HG02623 (cell line): ENCODE measurements at regions not wholly inside any gene's neighbourhood (a gene's known extent, or its start where the extent isn't known, plus 50 kb on each side); places are given as distances from the start of the nearest gene placed in this dataset.
"Not testable (repeated sequence)": the region's sequence is repeated elsewhere in the genome, so short reads cannot be mapped to it uniquely, and the experiment has no call there.

ENCODE experiments used
- ATAC-seq: cut with Tn5 transposase; IDR thresholded peaks from one replicate; pipeline ENCODE4 v1.9.1; 2021; ENCODE audit warnings: moderate library complexity; ENCODE audit not compliant: unreplicated experiment

- no peak for ATAC-seq
Observed at GRCh38 chr6:121901432-121901831, 466.0 kb downstream of the GJA1 start.

GRCh38 chr6:121904559-121904958 is 469.1 kb downstream of the GJA1 start:
- no peak for ATAC-seq

- no peak for ATAC-seq
Observed at GRCh38 chr6:121912905-121913304, 477.5 kb downstream of the GJA1 start.

GRCh38 chr6:121917263-121917829 is 481.9 kb downstream of the GJA1 start:
- no peak for ATAC-seq

- ATAC-seq: no peak
Observed at GRCh38 chr6:121917834-121918559, 481.5 kb upstream of the HSF2 start.

GRCh38 chr6:121920616-121921015 is 478.8 kb upstream of the HSF2 start:
- no peak for ATAC-seq

- no peak for ATAC-seq
Observed at GRCh38 chr6:121925024-121925423, 474.4 kb upstream of the HSF2 start.

GRCh38 chr6:121925534-121926255 is 473.8 kb upstream of the HSF2 start:
- ATAC-seq: no peak

- no peak for ATAC-seq
Observed at GRCh38 chr6:121929301-121929700, 470.2 kb upstream of the HSF2 start.

GRCh38 chr6:121932076-121932991 is 467.1 kb upstream of the HSF2 start:
- no peak for ATAC-seq

- ATAC-seq: no peak
Observed at GRCh38 chr6:121934451-121934850, 465.0 kb upstream of the HSF2 start.

GRCh38 chr6:121940728-121941127 is 458.7 kb upstream of the HSF2 start:
- ATAC-seq: no peak

GRCh38 chr6:121944354-121944753 is 455.1 kb upstream of the HSF2 start:
- ATAC-seq: no peak

- no peak for ATAC-seq
Observed at GRCh38 chr6:121951123-121951522, 448.3 kb upstream of the HSF2 start.

GRCh38 chr6:121951918-121952379 is 447.5 kb upstream of the HSF2 start:
- ATAC-seq: no peak

- not testable (repeated sequence) for ATAC-seq
Observed at GRCh38 chr6:121955401-121955800, 444.1 kb upstream of the HSF2 start.

GRCh38 chr6:121956782-121957181 is 442.7 kb upstream of the HSF2 start:
- ATAC-seq: no peak

- no peak for ATAC-seq
Observed at GRCh38 chr6:121959501-121959900, 440.0 kb upstream of the HSF2 start.

GRCh38 chr6:121961619-121962125 is 437.8 kb upstream of the HSF2 start:
- ATAC-seq: no peak

- no peak for ATAC-seq
Observed at GRCh38 chr6:121963826-121964225, 435.6 kb upstream of the HSF2 start.

GRCh38 chr6:121965739-121966138 is 433.7 kb upstream of the HSF2 start:
- ATAC-seq: no peak
